ENCODE measurements at regions not wholly inside any gene's neighbourhood (a gene's known extent, or its start where the extent isn't known, plus 50 kb on each side); places are given as distances from the start of the nearest gene placed in this dataset.

DNA sequence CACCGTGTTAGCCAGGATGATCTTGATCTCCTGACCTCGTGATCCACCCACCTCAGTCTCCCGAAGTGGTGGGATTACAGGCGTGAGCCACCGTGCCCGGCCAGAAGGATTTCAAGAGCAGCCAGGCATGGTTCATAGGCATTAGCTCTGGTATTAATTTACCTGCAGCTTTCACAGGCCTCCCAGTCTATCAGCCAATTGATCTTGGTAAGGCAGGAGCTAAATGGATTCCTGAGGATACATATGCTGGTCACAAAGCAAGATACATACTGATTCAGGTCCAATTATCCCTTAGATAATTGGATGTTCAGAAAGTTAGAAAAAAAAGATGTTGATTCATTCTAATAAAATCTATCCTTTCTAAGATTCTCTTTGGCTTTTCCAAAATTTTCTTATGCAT, 487.1 kb downstream of the TLE1 start:
- H3K4me1 ChIP-seq (ENCODE audit: control insufficient read depth, low read length), result no peaks in the 10 kb centered on the region
- no peaks in the 10 kb centered on the region for H3K27me3 ChIP-seq (ENCODE audit: control insufficient read depth, low read length)
- no peaks in the 10 kb centered on the region for H3K79me2 ChIP-seq (ENCODE audit: control insufficient read depth, low read length)
- H3K9me3 ChIP-seq (ENCODE audit: control insufficient read depth, insufficient read depth, low read length), result no peaks in the 10 kb centered on the region
- TF ChIP-seq, protein P1, sequence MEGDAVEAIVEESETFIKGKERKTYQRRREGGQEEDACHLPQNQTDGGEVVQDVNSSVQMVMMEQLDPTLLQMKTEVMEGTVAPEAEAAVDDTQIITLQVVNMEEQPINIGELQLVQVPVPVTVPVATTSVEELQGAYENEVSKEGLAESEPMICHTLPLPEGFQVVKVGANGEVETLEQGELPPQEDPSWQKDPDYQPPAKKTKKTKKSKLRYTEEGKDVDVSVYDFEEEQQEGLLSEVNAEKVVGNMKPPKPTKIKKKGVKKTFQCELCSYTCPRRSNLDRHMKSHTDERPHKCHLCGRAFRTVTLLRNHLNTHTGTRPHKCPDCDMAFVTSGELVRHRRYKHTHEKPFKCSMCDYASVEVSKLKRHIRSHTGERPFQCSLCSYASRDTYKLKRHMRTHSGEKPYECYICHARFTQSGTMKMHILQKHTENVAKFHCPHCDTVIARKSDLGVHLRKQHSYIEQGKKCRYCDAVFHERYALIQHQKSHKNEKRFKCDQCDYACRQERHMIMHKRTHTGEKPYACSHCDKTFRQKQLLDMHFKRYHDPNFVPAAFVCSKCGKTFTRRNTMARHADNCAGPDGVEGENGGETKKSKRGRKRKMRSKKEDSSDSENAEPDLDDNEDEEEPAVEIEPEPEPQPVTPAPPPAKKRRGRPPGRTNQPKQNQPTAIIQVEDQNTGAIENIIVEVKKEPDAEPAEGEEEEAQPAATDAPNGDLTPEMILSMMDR (IDR thresholded peaks at IDR 0.05; ENCODE audit: low read depth, low read length, poor library complexity, severe bottlenecking), result no peak
- no peak for TF ChIP-seq EZH2phosphoT487 (IDR thresholded peaks at IDR 0.05; ENCODE audit: borderline replicate concordance, low read length)
- H3K36me3 ChIP-seq (ENCODE audit: control insufficient read depth, low read length), result no peaks in the 10 kb centered on the region
- no peak overlapping the region for H3K4me3 ChIP-seq (ENCODE audit: low read length)
- H3K27ac ChIP-seq (ENCODE audit: low read depth, low read length), result no peak overlapping the region
- H3K4me2 ChIP-seq (ENCODE audit: low read length), result no peak overlapping the region
- H3F3A ChIP-seq (ENCODE audit: control insufficient read depth, insufficient read depth), result no peaks in the 10 kb centered on the region
- no peaks in the 10 kb centered on the region for H4K20me1 ChIP-seq (ENCODE audit: control insufficient read depth, insufficient read depth, low read depth, low read length)
- H3K9me2 ChIP-seq (replicated peaks; ENCODE audit: control insufficient read depth, low read length), result no peaks in the 10 kb centered on the region

DNA sequence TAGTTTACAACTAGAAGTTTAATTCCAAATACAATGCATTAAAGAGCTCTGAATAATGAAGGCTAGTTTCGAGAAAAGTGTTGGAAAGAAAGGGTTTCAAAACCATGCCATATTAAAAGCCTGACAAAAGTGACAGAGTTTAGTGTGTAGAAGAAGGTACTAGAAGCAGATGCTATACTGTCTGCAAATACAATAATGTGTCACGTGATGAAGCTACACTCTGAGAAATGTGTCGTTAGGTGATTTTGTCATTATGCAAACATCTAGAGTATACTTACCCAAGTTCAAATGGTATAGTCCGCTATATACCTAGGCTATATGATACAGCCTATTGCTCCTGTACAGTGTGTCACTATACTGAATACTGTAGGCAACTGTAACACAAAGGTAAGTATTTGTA, 494.1 kb downstream of the TLE1 start:
- TF ChIP-seq, protein P1 (IDR thresholded peaks at IDR 0.05; ENCODE audit: low read depth, low read length, poor library complexity, severe bottlenecking), result no peak
- TF ChIP-seq EZH2phosphoT487 (IDR thresholded peaks at IDR 0.05; ENCODE audit: borderline replicate concordance, low read length), result no peak
- Histone ChIP-seq H3K36me3 (ENCODE audit: control insufficient read depth, low read length) (no peaks in the 10 kb centered on the region), H3K9me3 (ENCODE audit: control insufficient read depth, insufficient read depth, low read length) (no peaks in the 10 kb centered on the region), H3K4me2 (ENCODE audit: low read length) (no peak overlapping the region), H3K79me2 (ENCODE audit: control insufficient read depth, low read length) (no peaks in the 10 kb centered on the region), H3F3A (ENCODE audit: control insufficient read depth, insufficient read depth) (no peaks in the 10 kb centered on the region), H3K9me2 (replicated peaks; ENCODE audit: control insufficient read depth, low read length) (no peaks in the 10 kb centered on the region), H3K4me1 (ENCODE audit: control insufficient read depth, low read length) (no peaks in the 10 kb centered on the region), H3K4me3 (ENCODE audit: low read length) (no peak overlapping the region), H3K27ac (ENCODE audit: low read depth, low read length) (no peak overlapping the region), H4K20me1 (ENCODE audit: control insufficient read depth, insufficient read depth, low read depth, low read length) (no peaks in the 10 kb centered on the region), H3K27me3 (ENCODE audit: control insufficient read depth, low read length) (no peaks in the 10 kb centered on the region)

DNA sequence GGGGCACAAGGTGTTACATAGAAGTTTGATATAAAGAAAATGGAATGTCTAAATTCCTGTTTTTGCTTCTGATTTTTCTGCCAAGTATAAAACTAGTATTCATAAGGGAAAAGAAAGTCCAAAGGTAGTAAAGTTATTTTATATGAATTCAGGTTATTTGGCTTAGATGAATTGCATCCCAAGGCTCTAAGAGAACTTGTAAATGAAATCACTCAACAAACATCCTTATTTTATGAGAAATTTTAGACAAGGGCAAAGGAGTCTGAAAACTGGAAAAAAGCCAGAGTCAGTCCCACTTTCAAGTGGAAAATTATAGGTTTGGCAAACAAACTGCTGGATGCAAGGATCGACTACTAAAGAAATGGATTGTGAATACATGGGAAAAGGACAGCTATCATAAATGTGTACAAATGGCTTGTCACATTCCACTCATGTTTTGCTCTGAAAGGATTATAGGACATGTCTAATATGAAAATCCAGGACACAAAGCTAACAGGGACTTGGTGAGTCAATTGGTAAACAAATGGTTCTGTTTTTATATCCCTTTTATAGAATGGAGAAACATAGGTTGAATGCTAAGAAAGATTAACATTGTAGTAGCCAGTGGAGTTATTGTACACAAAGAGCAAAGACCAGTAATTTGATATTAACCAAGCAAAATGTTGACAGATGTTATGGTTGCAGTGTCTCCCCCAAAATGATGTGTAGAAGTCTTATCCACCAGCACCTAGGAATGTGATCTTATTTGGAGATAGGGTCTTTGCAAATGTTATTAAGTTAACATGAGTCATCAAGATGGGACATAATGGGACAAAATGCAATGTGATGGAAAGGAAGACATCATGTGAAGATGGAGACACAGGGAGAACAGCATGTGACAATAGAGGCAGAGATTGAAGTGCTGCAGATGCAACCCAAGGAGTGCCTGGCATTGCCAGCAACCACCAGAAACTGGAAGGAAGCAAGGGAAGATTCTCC, 495.7 kb downstream of the TLE1 start:
- Histone ChIP-seq H3K27ac (ENCODE audit: low read depth, low read length) (no peak overlapping the region), H4K20me1 (ENCODE audit: control insufficient read depth, insufficient read depth, low read depth, low read length) (no peaks in the 10 kb centered on the region)

More for the DNA sequence above, 495.7 kb downstream of the TLE1 start:
- no peaks in the 10 kb centered on the region for H3K36me3 ChIP-seq (ENCODE audit: control insufficient read depth, low read length)
- no peaks in the 10 kb centered on the region for H3K79me2 ChIP-seq (ENCODE audit: control insufficient read depth, low read length)
- TF ChIP-seq, protein P1 (IDR thresholded peaks at IDR 0.05; ENCODE audit: low read depth, low read length, poor library complexity, severe bottlenecking), result no peak
- TF ChIP-seq EZH2phosphoT487 (IDR thresholded peaks at IDR 0.05; ENCODE audit: borderline replicate concordance, low read length), result no peak
- H3K9me3 ChIP-seq (ENCODE audit: control insufficient read depth, insufficient read depth, low read length), result no peaks in the 10 kb centered on the region
- no peaks in the 10 kb centered on the region for H3K4me1 ChIP-seq (ENCODE audit: control insufficient read depth, low read length)
- H3K4me3 ChIP-seq (ENCODE audit: low read length), result no peak overlapping the region
- no peaks in the 10 kb centered on the region for H3K9me2 ChIP-seq (replicated peaks; ENCODE audit: control insufficient read depth, low read length)
- H3K27me3 ChIP-seq (ENCODE audit: control insufficient read depth, low read length), result no peaks in the 10 kb centered on the region
- no peak overlapping the region for H3K4me2 ChIP-seq (ENCODE audit: low read length)
- H3F3A ChIP-seq (ENCODE audit: control insufficient read depth, insufficient read depth), result no peaks in the 10 kb centered on the region
